ENCODE measurements at regions not wholly inside any gene's neighbourhood (a gene's known extent, or its start where the extent isn't known, plus 50 kb on each side); places are given as distances from the start of the nearest gene placed in this dataset.
"Not testable (repeated sequence)": the region's sequence is repeated elsewhere in the genome, so short reads cannot be mapped to it uniquely, and the experiment has no call there.

- DNase-seq (ENCODE audit: low spot score) = no peak
- no peak overlapping the region for H3K27ac ChIP-seq
- no peaks in the 10 kb centered on the region for H3K9me3 ChIP-seq (ENCODE audit: low read depth)
- H3K27me3 ChIP-seq = no peaks in the 10 kb centered on the region
- no peak overlapping the region for H2AFZ ChIP-seq
- no peaks in the 10 kb centered on the region for H3K9me2 ChIP-seq (replicated peaks; ENCODE audit: insufficient read depth)
- no peak overlapping the region for H3K4me2 ChIP-seq
- H3K79me2 ChIP-seq = no peaks in the 10 kb centered on the region
- TF ChIP-seq CTCF (IDR thresholded peaks at IDR 0.05; ENCODE audit: poor library complexity) (no peak), EZH2 (IDR thresholded peaks at IDR 0.05; ENCODE audit: borderline replicate concordance) (no peak)
- H4K20me1 ChIP-seq (ENCODE audit: insufficient read depth, poor library complexity, severe bottlenecking) = no peaks in the 10 kb centered on the region
- H3K4me3 ChIP-seq = no peak overlapping the region
- H3K4me1 ChIP-seq (ENCODE audit: insufficient read depth) = no peaks in the 10 kb centered on the region
- H3K36me3 ChIP-seq (replicated peaks; ENCODE audit: insufficient read depth, low read depth) = no peaks in the 10 kb centered on the region
- WGBS (ENCODE audit: low lambda C conversion rate, missing lambda C conversion rate) = 88% methylated on average over 7 of the region's 7 CpGs
Measured at GRCh38 chr10:4602764-4603491, 223.1 kb upstream of the AKR1E2 start.

GRCh38 chr10:4599471-4599870, 226.5 kb upstream of the AKR1E2 start:
- Histone ChIP-seq H2AFZ (no peak overlapping the region), H3K9me3 (ENCODE audit: low read depth) (no peaks in the 10 kb centered on the region), H3K27ac (no peak overlapping the region), H3K4me3 (no peak overlapping the region), H4K20me1 (ENCODE audit: insufficient read depth, poor library complexity, severe bottlenecking) (no peaks in the 10 kb centered on the region), H3K4me2 (no peak overlapping the region), H3K9me2 (replicated peaks; ENCODE audit: insufficient read depth) (no peaks in the 10 kb centered on the region), H3K4me1 (ENCODE audit: insufficient read depth) (no peaks in the 10 kb centered on the region), H3K27me3 (no peaks in the 10 kb centered on the region), H3K79me2 (no peaks in the 10 kb centered on the region), H3K36me3 (replicated peaks; ENCODE audit: insufficient read depth, low read depth) (no peaks in the 10 kb centered on the region)
- WGBS (ENCODE audit: low lambda C conversion rate, missing lambda C conversion rate) = 88% methylated on average over 2 of the region's 2 CpGs
- TF ChIP-seq EZH2phosphoT487 (IDR thresholded peaks at IDR 0.05; ENCODE audit: low read depth, severe bottlenecking, unreplicated experiment) = no peak
- TF ChIP-seq CTCF (IDR thresholded peaks at IDR 0.05; ENCODE audit: poor library complexity) = no peak
- DNase-seq (ENCODE audit: low spot score) = no peak

- not testable (repeated sequence) for H3K36me3 ChIP-seq (replicated peaks; ENCODE audit: insufficient read depth, low read depth); H3K79me2 ChIP-seq; H3K27me3 ChIP-seq; H3K4me2 ChIP-seq; DNase-seq (ENCODE audit: low spot score); H3K9me2 ChIP-seq (replicated peaks; ENCODE audit: insufficient read depth); H3K27ac ChIP-seq; H4K20me1 ChIP-seq (ENCODE audit: insufficient read depth, poor library complexity, severe bottlenecking); H3K4me1 ChIP-seq (ENCODE audit: insufficient read depth); H3K9me3 ChIP-seq (ENCODE audit: low read depth); H2AFZ ChIP-seq; H3K4me3 ChIP-seq
- 75% methylated on average over 1 of the region's 2 CpGs for WGBS (ENCODE audit: low lambda C conversion rate, missing lambda C conversion rate)
Measured at GRCh38 chr10:4597898-4598297, 228.1 kb upstream of the AKR1E2 start.

- no peak for DNase-seq (ENCODE audit: low spot score)
- H3K79me2 ChIP-seq = no peaks in the 10 kb centered on the region
- 67% methylated on average over 1 of the region's 1 CpG for WGBS (ENCODE audit: low lambda C conversion rate, missing lambda C conversion rate)
- no peaks in the 10 kb centered on the region for H3K9me3 ChIP-seq (ENCODE audit: low read depth)
- no peak overlapping the region for H3K4me2 ChIP-seq
- no peak overlapping the region for H2AFZ ChIP-seq
- H3K27me3 ChIP-seq = no peaks in the 10 kb centered on the region
- no peak overlapping the region for H3K27ac ChIP-seq
- TF ChIP-seq EZH2phosphoT487 (IDR thresholded peaks at IDR 0.05; ENCODE audit: low read depth, severe bottlenecking, unreplicated experiment) (no peak), EZH2 (IDR thresholded peaks at IDR 0.05; ENCODE audit: borderline replicate concordance) (no peak), CTCF (IDR thresholded peaks at IDR 0.05; ENCODE audit: poor library complexity) (no peak)
- H3K36me3 ChIP-seq (replicated peaks; ENCODE audit: insufficient read depth, low read depth) = no peaks in the 10 kb centered on the region
- no peaks in the 10 kb centered on the region for H4K20me1 ChIP-seq (ENCODE audit: insufficient read depth, poor library complexity, severe bottlenecking)
- H3K4me3 ChIP-seq = no peak overlapping the region
- no peaks in the 10 kb centered on the region for H3K4me1 ChIP-seq (ENCODE audit: insufficient read depth)
- no peaks in the 10 kb centered on the region for H3K9me2 ChIP-seq (replicated peaks; ENCODE audit: insufficient read depth)
Measured at GRCh38 chr10:4596951-4597350, 229.1 kb upstream of the AKR1E2 start.
